HepG2 (cell line): ENCODE measurements at regions not wholly inside any gene's neighbourhood (a gene's known extent, or its start where the extent isn't known, plus 50 kb on each side); places are given as distances from the start of the nearest gene placed in this dataset.

Experiments
- ATAC-seq: fragments of 200-7000 bp; cut with Tn5 transposase; 3 replicates; pipeline ENCODE4 v1.9.1; 2020; ENCODE audit warnings: mild to moderate bottlenecking, moderate library complexity
- BruUV-seq: library from RNA; stranded (reverse); fragments of 400-500 nt; replicated peaks from 2 replicates; lab custom pipeline; 2021; lab: Mats Ljungman, UMichigan
- CTCF ChIA-PET: fragments of 300-600 bp; formaldehyde crosslinking; extraction: SDS; loops from one replicate; lab custom pipeline; 2021; ENCODE audit warnings: low total read pairs, inconsistent platforms, low intra/inter-chr PET ratio; lab: Yijun Ruan, JAX
- POLR2A ChIA-PET: fragments of 350-600 bp; sonication (Branson Sonifier 250); formaldehyde crosslinking; loops from one replicate; lab custom pipeline; 2020; ENCODE audit warnings: antibody characterized with exemption, inconsistent platforms; lab: Yijun Ruan, JAX
- DNase-seq: peaks from one replicate; pipeline ENCODE4 v3.0.0-alpha.2; 2015; ENCODE audit warnings: low spot score
- FAIRE-seq: peaks from 3 replicates; lab custom pipeline; 2011; peaks lifted over from hg19 to GRCh38; lab: Jason Lieb, UNC
- H2AFZ ChIP-seq: one replicate; pipeline ENCODE4 v1.6.1; 2011; ENCODE audit warnings: low read length, inconsistent platforms
- H3K27ac ChIP-seq: fragments of 300-600 bp; 3 replicates; pipeline ENCODE4 v1.8.0; 2011; ENCODE audit warnings: mixed run types, mild to moderate bottlenecking, mixed read lengths, low read length, inconsistent platforms; ENCODE audit not compliant: insufficient read depth; ENCODE audit errors: extremely low read length
- H3K27me3 ChIP-seq, 2 experiments: fragments of 200-600 bp in 1 of 2; 2 replicates in 1 of 2; 3 replicates in 1 of 2; pipeline versions ENCODE4 v1.6.0 to v1.8.0; 2011; ENCODE audit warnings: low read length in 2 of 2, mild to moderate bottlenecking in 2 of 2, moderate library complexity in 2 of 2, inconsistent platforms in 1 of 2; ENCODE audit not compliant: insufficient read depth in 2 of 2, control insufficient read depth in 1 of 2
- H3K36me3 ChIP-seq, 2 experiments: fragments of 200-600 bp in 1 of 2; replicated peaks in 1 of 2; 2 replicates in 1 of 2; 3 replicates in 1 of 2; pipeline versions ENCODE4 v1.5.1 to v1.8.0; 2011; ENCODE audit warnings: low read length in 2 of 2, inconsistent platforms in 1 of 2; ENCODE audit not compliant: insufficient read depth in 2 of 2, control insufficient read depth in 1 of 2
- H3K4me1 ChIP-seq: 2 replicates; pipeline ENCODE4 v1.5.1; 2012; ENCODE audit warnings: low read length, inconsistent platforms; ENCODE audit not compliant: insufficient read depth
- H3K4me2 ChIP-seq: 2 replicates; pipeline ENCODE4 v1.6.0; 2011; ENCODE audit warnings: low read depth, low read length, inconsistent platforms
- H3K4me3 ChIP-seq, 3 experiments: fragments of 200-600 bp in 1 of 3; sonication (generic), shearing (Covaris generic) in 1 of 3; replicated peaks in 1 of 3; 2 replicates each; pipeline ENCODE4 v1.5.1; 2011 to 2016; ENCODE audit warnings: low read length in 3 of 3, inconsistent platforms in 2 of 3, low read depth in 2 of 3, mild to moderate bottlenecking in 2 of 3, control low read depth in 1 of 3, mixed read lengths in 1 of 3; ENCODE audit not compliant: insufficient read depth in 1 of 3
- H3K79me2 ChIP-seq: one replicate; pipeline ENCODE4 v1.6.1; 2011; ENCODE audit warnings: low read length, inconsistent platforms; ENCODE audit not compliant: insufficient read depth
- H3K9ac ChIP-seq: 2 replicates; pipeline ENCODE4 v1.6.0; 2011; ENCODE audit warnings: mild to moderate bottlenecking, low read depth, low read length, inconsistent platforms; ENCODE audit not compliant: insufficient read depth
- H3K9me3 ChIP-seq: 2 replicates; pipeline ENCODE4 v1.5.1; 2012; ENCODE audit warnings: mild to moderate bottlenecking, low read length
- H4K20me1 ChIP-seq: 2 replicates; pipeline ENCODE4 v1.6.0; 2011; ENCODE audit warnings: inconsistent platforms, mild to moderate bottlenecking, low read length, moderate library complexity; ENCODE audit not compliant: insufficient read depth
- BRCA1 ChIP-seq: sonication (generic); formaldehyde crosslinking; IDR thresholded peaks from 2 replicates; pipeline ENCODE4 v1.4.0; 2020; ENCODE audit warnings: missing genetic modification reagents
- CHD2 ChIP-seq: IDR thresholded peaks from 2 replicates; pipeline ENCODE4 v1.6.1; 2011; ENCODE audit warnings: low read depth, low read length, improper control_type of control experiment
- JUNB ChIP-seq: sonication (generic); formaldehyde crosslinking; IDR thresholded peaks from 2 replicates; pipeline ENCODE4 v1.8.0; 2022; ENCODE audit warnings: missing genetic modification reagents, mild to moderate bottlenecking, borderline replicate concordance
- LCORL ChIP-seq, 2 experiments: fragments of 450-650 bp in 1 of 2; sonication (generic) in 1 of 2; formaldehyde crosslinking in 1 of 2; IDR thresholded peaks; 2 replicates each; pipeline versions ENCODE4 v1.5.0 to v1.6.1; 2017 to 2020; ENCODE audit warnings: antibody characterized with exemption in 1 of 2, missing genetic modification reagents in 1 of 2
- TAF15 ChIP-seq: fragments of 200-400 bp; formaldehyde crosslinking; IDR thresholded peaks from one replicate; pipeline ENCODE4 v1.6.1; 2018; ENCODE audit warnings: mild to moderate bottlenecking, low read depth, low read length; ENCODE audit not compliant: poor library complexity, severe bottlenecking
- ZBTB4 ChIP-seq: sonication (generic); formaldehyde crosslinking; IDR thresholded peaks from 2 replicates; pipeline ENCODE4 v1.4.0; 2020; ENCODE audit warnings: missing genetic modification reagents, mild to moderate bottlenecking, borderline replicate concordance
- ZNF142 ChIP-seq: sonication (generic); formaldehyde crosslinking; IDR thresholded peaks from 2 replicates; pipeline ENCODE4 v1.4.0; 2020; ENCODE audit warnings: missing genetic modification reagents
- ZNF589 ChIP-seq: sonication (generic); formaldehyde crosslinking; conservative IDR thresholded peaks from 2 replicates; pipeline ENCODE4 v1.8.0; 2022; ENCODE audit warnings: mild to moderate bottlenecking, moderate library complexity, missing genetic modification reagents
- ZNF704 ChIP-seq: sonication (generic); formaldehyde crosslinking; IDR thresholded peaks from 2 replicates; pipeline ENCODE4 v1.8.1; 2023; ENCODE audit warnings: mild to moderate bottlenecking, inconsistent platforms, moderate library complexity, missing genetic modification reagents, borderline replicate concordance
- ZNF891 ChIP-seq: sonication (generic); formaldehyde crosslinking; IDR thresholded peaks from 2 replicates; pipeline ENCODE4 v1.5.0; 2020; ENCODE audit warnings: mild to moderate bottlenecking, missing genetic modification reagents
- ZSCAN29 ChIP-seq: sonication (generic); formaldehyde crosslinking; conservative IDR thresholded peaks from 2 replicates; pipeline ENCODE4 v1.4.0; 2020; ENCODE audit warnings: mild to moderate bottlenecking, missing genetic modification reagents
- WGBS: methylation state at CpG from one replicate; pipeline ENCODE4 v1.1.6; 2017; ENCODE audit warnings: low lambda C conversion rate; 5-methylcytosine and 5-hydroxymethylcytosine counted together
- in situ Hi-C: cut with HindIII; loops from 2 replicates; pipeline ENCODE4 v1.10.0; 2017; ENCODE audit warnings: low pct_unique_long_range_greater_than_20kb; ENCODE audit not compliant: extremely low pct_ligation_motif_present
- intact Hi-C: fragments of 100-400 bp; cut with micrococcal nuclease; formaldehyde crosslinking; loops from one replicate; pipeline ENCODE4 v1.10.0; 2022; ENCODE audit not compliant: unreplicated experiment

- H3K4me3 ChIP-seq: no peak overlapping the region
- H3K9ac ChIP-seq: no peak overlapping the region
- no peak for FAIRE-seq
- WGBS: 12% methylated on average over 7 of the region's 7 CpGs
- no peak for DNase-seq
- H3K27me3 ChIP-seq: no peaks in the 10 kb centered on the region
- no peak overlapping the region for H3K27ac ChIP-seq
- in situ Hi-C loops (no loop called here), intact Hi-C loops (no loop called here)
- H3K4me1 ChIP-seq: no peaks in the 10 kb centered on the region
- no peaks in the 10 kb centered on the region for H4K20me1 ChIP-seq
- no peak for ATAC-seq
- POLR2A ChIA-PET: no interaction called here
- no TSS peak for BruUV-seq
- CTCF ChIA-PET: no interaction called here
- H3K79me2 ChIP-seq: no peaks in the 10 kb centered on the region
- H3K9me3 ChIP-seq: no peaks in the 10 kb centered on the region
- H3K4me2 ChIP-seq: no peak overlapping the region
- H3K36me3 ChIP-seq: no peaks in the 10 kb centered on the region
- no peak overlapping the region for H2AFZ ChIP-seq
- TF ChIP-seq ZNF891 (CRISPR knock-in tag): no peak
- TF ChIP-seq JUNB (CRISPR knock-in tag): no peak
- TF ChIP-seq ZBTB4: no peak
- TF ChIP-seq BRCA1 (CRISPR knock-in tag): no peak
- TF ChIP-seq LCORL (IDR thresholded peaks at IDR 0.05): no peak
- TF ChIP-seq LCORL (CRISPR knock-in tag; IDR thresholded peaks at IDR 0.05): no peak
- TF ChIP-seq ZNF704 (CRISPR knock-in tag): no peak
- no peak for TF ChIP-seq CHD2
- no peak for TF ChIP-seq TAF15
- TF ChIP-seq ZSCAN29 (CRISPR knock-in tag): no peak
- no peak for TF ChIP-seq ZNF589 (CRISPR knock-in tag)
- TF ChIP-seq ZNF142 (CRISPR knock-in tag): no peak
These were observed 157.3 kb downstream of the BTG1 start for GRCh38 chr12:91988086-91988923.
